CD14-positive monocyte (primary cell): ENCODE measurements at regions not wholly inside any gene's neighbourhood (a gene's known extent, or its start where the extent isn't known, plus 50 kb on each side); places are given as distances from the start of the nearest gene placed in this dataset.

Experiments used
- DNase-seq, 3 donors: peaks; one replicate each; pipeline ENCODE4 v3.0.0-alpha.2; 2011 to 2022
- H2AFZ ChIP-seq: 2 replicates; pipeline ENCODE4 v1.6.0; 2012; ENCODE audit warnings: mild to moderate bottlenecking, low read depth, low read length, inconsistent platforms; ENCODE audit not compliant: insufficient read depth, poor library complexity, severe bottlenecking
- H3K27ac ChIP-seq, 2 donors: 1 replicate in 1 of 2; 2 replicates in 1 of 2; pipeline ENCODE4 v1.5.1; 2012 to 2013; ENCODE audit warnings: low read length in 2 of 2, control low read depth in 1 of 2, inconsistent platforms in 1 of 2, low read depth in 1 of 2, mild to moderate bottlenecking in 1 of 2
- H3K27me3 ChIP-seq, 2 donors: one replicate each; pipeline versions ENCODE4 v1.6.0 to v1.6.1; 2011 to 2013; ENCODE audit warnings: low read length in 2 of 2; ENCODE audit not compliant: control insufficient read depth in 2 of 2, insufficient read depth in 2 of 2
- H3K36me3 ChIP-seq, 2 donors: replicated peaks in 1 of 2; 1 replicate in 1 of 2; 2 replicates in 1 of 2; pipeline versions ENCODE4 v1.5.1 to v1.6.1; 2012 to 2013; ENCODE audit warnings: low read length in 2 of 2, control low read depth in 1 of 2, inconsistent platforms in 1 of 2, mild to moderate bottlenecking in 1 of 2; ENCODE audit not compliant: insufficient read depth in 2 of 2, control insufficient read depth in 1 of 2
- H3K4me1 ChIP-seq, 2 donors: 1 replicate in 1 of 2; 2 replicates in 1 of 2; pipeline versions ENCODE4 v1.5.1 to v1.6.1; 2012 to 2013; ENCODE audit warnings: low read length in 2 of 2, control low read depth in 1 of 2, inconsistent platforms in 1 of 2, mild to moderate bottlenecking in 1 of 2, moderate library complexity in 1 of 2; ENCODE audit not compliant: insufficient read depth in 2 of 2, control insufficient read depth in 1 of 2
- H3K4me2 ChIP-seq: replicated peaks from 2 replicates; pipeline ENCODE3; 2012; ENCODE audit warnings: low read length, moderate library complexity, mild to moderate bottlenecking; ENCODE audit not compliant: poor library complexity, severe bottlenecking; ENCODE audit errors: extremely low read depth
- H3K4me3 ChIP-seq, 3 experiments: fragments of 200-600 bp in 1 of 3; sonication (generic) in 1 of 3; replicated peaks in 1 of 3; 1 replicate in 2 of 3; 2 replicates in 1 of 3; pipeline ENCODE4 v1.5.1; 2011 to 2013; ENCODE audit warnings: low read length in 3 of 3, mild to moderate bottlenecking in 3 of 3, control low read depth in 2 of 3, low read depth in 2 of 3, inconsistent platforms in 1 of 3, moderate library complexity in 1 of 3
- H3K79me2 ChIP-seq: 2 replicates; pipeline ENCODE4 v1.6.0; 2012; ENCODE audit warnings: mild to moderate bottlenecking, control low read depth, inconsistent platforms, low read length, moderate library complexity; ENCODE audit not compliant: insufficient read depth
- H3K9ac ChIP-seq: 2 replicates; pipeline ENCODE4 v1.6.0; 2017; ENCODE audit warnings: low read length, mild to moderate bottlenecking; ENCODE audit not compliant: insufficient read depth, poor library complexity, severe bottlenecking
- H3K9me3 ChIP-seq, 2 donors: replicated peaks in 1 of 2; 1 replicate in 1 of 2; 2 replicates in 1 of 2; pipeline versions ENCODE4 v1.5.1 to v1.6.1; 2012 to 2013; ENCODE audit warnings: low read length in 2 of 2, control low read depth in 1 of 2; ENCODE audit not compliant: control insufficient read depth in 1 of 2, insufficient read depth in 1 of 2
- H4K20me1 ChIP-seq: 2 replicates; pipeline ENCODE4 v1.6.0; 2012; ENCODE audit warnings: mild to moderate bottlenecking, low read length, control low read depth, moderate library complexity; ENCODE audit not compliant: insufficient read depth
- H3K27ac Mint-ChIP-seq, 7 donors: one replicate each; pipeline ENCODE4 v1.8.0; 2020; ENCODE audit warnings: mild to moderate bottlenecking in 7 of 7, mixed read lengths in 7 of 7, moderate library complexity in 6 of 7, inconsistent platforms in 2 of 7
- H3K27me3 Mint-ChIP-seq, 3 donors: one replicate each; pipeline ENCODE4 v1.8.0; 2021 to 2022; ENCODE audit warnings: low read depth in 3 of 3, mild to moderate bottlenecking in 3 of 3, mixed read lengths in 3 of 3, moderate library complexity in 3 of 3, inconsistent platforms in 1 of 3
- H3K36me3 Mint-ChIP-seq, 2 donors: one replicate each; pipeline ENCODE4 v1.8.0; 2020; ENCODE audit warnings: mixed read lengths in 2 of 2, inconsistent platforms in 1 of 2, mild to moderate bottlenecking in 1 of 2
- H3K4me1 Mint-ChIP-seq: one replicate; pipeline ENCODE4 v1.8.0; 2020; ENCODE audit warnings: mild to moderate bottlenecking, mixed read lengths
- H3K4me3 Mint-ChIP-seq, 2 donors: one replicate each; pipeline ENCODE4 v1.8.0; 2020; ENCODE audit warnings: mild to moderate bottlenecking in 2 of 2, mixed read lengths in 2 of 2, moderate library complexity in 1 of 2
- H3K9me3 Mint-ChIP-seq, 7 donors: one replicate each; pipeline ENCODE4 v1.8.0; 2020 to 2022; ENCODE audit warnings: mixed read lengths in 7 of 7, mild to moderate bottlenecking in 6 of 7, moderate library complexity in 6 of 7, inconsistent platforms in 2 of 7
- CTCF ChIP-seq: fragments of 200-600 bp; IDR thresholded peaks from one replicate; pipeline ENCODE4 v1.8.0; 2022; ENCODE audit warnings: antibody characterized with exemption, mild to moderate bottlenecking
- WGBS: methylation state at CpG from one replicate; pipeline ENCODE4 v1.1.5; 2013; ENCODE audit warnings: missing lambda C conversion rate; ENCODE audit not compliant: insufficient coverage; 5-methylcytosine and 5-hydroxymethylcytosine counted together
- intact Hi-C, 2 donors: fragments of 100-400 bp; cut with micrococcal nuclease; formaldehyde crosslinking; loops; one replicate each; pipeline versions ENCODE4 v1.15.0 to v1.15.1; 2023

DNA sequence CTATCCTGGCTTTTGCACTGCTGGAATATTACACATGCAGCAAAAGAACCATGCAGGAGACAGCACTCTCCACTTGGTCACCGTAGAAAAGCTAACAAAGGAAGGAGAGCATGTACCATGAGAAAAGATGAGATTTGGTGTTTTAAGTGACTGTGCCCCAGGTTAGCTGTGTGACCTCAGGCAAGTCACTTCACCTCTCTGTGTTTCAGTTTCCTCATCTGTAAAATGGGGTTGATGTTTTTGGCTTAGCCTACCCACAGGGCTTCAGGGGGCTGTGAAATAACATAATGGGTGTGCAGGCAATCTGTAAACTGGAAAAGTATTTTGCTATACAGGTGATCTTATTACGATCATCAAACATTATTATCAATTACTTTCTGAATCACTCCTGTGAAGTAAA is 69.3 kb upstream of the SLC6A11 start:
- H3K36me3 ChIP-seq, result no peaks in the 10 kb centered on the region
- no peak overlapping the region for H3K4me3 Mint-ChIP-seq
- no peak overlapping the region for H3K4me2 ChIP-seq
- no peak overlapping the region for H3K4me3 ChIP-seq
- no peaks in the 10 kb centered on the region for H3K79me2 ChIP-seq
- H3K27ac Mint-ChIP-seq, result no peak overlapping the region
- no peak overlapping the region for H2AFZ ChIP-seq
- no peak for TF ChIP-seq CTCF
- H3K4me1 ChIP-seq, result no peaks in the 10 kb centered on the region
- H3K27me3 Mint-ChIP-seq, result peaks cover 4 to 8% (median 4%) of the 10 kb centered on the region in 3 donors
- no peaks in the 10 kb centered on the region for H4K20me1 ChIP-seq
- intact Hi-C loops, result no loop called here
- WGBS, result 100% methylated on average over 1 of the region's 2 CpGs
- H3K27ac ChIP-seq, result no peak overlapping the region
- H3K9ac ChIP-seq, result no peak overlapping the region
- DNase-seq, result no peak
- no peaks in the 10 kb centered on the region for H3K36me3 Mint-ChIP-seq
- no peaks in the 10 kb centered on the region for H3K9me3 ChIP-seq
- H3K9me3 Mint-ChIP-seq, result peaks cover 0 to 2% (median 0%) of the 10 kb centered on the region in 7 donors
- H3K27me3 ChIP-seq, result peaks cover 0 to 3% of the 10 kb centered on the region in 2 donors
- H3K4me1 Mint-ChIP-seq, result no peaks in the 10 kb centered on the region

GRCh38 chr3:10747341-10747740 is 68.7 kb upstream of the SLC6A11 start:
- H3K9me3 ChIP-seq, result no peaks in the 10 kb centered on the region
- DNase-seq, result no peak
- H3K9ac ChIP-seq, result no peak overlapping the region
- H4K20me1 ChIP-seq, result no peaks in the 10 kb centered on the region
- no peaks in the 10 kb centered on the region for H3K4me1 Mint-ChIP-seq
- H3K36me3 Mint-ChIP-seq, result no peaks in the 10 kb centered on the region
- WGBS, result 73% methylated on average over 2 of the region's 6 CpGs
- H3K4me1 ChIP-seq, result no peaks in the 10 kb centered on the region
- H3K27me3 ChIP-seq, result peaks cover 0 to 3% of the 10 kb centered on the region in 2 donors
- no peak overlapping the region for H3K27ac ChIP-seq
- no peak overlapping the region for H3K4me2 ChIP-seq
- H3K27me3 Mint-ChIP-seq, result peaks cover 4 to 10% (median 6%) of the 10 kb centered on the region in 3 donors
- H3K4me3 ChIP-seq, result no peak overlapping the region
- no peak overlapping the region for H3K4me3 Mint-ChIP-seq
- H3K36me3 ChIP-seq, result no peaks in the 10 kb centered on the region
- intact Hi-C loops, result no loop called here
- TF ChIP-seq CTCF, result no peak
- no peak overlapping the region for H3K27ac Mint-ChIP-seq
- H3K9me3 Mint-ChIP-seq, result peaks cover 0 to 2% (median 0%) of the 10 kb centered on the region in 7 donors
- no peak overlapping the region for H2AFZ ChIP-seq
- no peaks in the 10 kb centered on the region for H3K79me2 ChIP-seq
